DMS 273 treated with DMSO at 0.1 percent for 48 hours (cell line): ENCODE measurements at regions not wholly inside any gene's neighbourhood (a gene's known extent, or its start where the extent isn't known, plus 50 kb on each side); places are given as distances from the start of the nearest gene placed in this dataset.
A peak's percentile ranks its signal among the peaks of the same experiment; 100 is the strongest.
"Not testable (repeated sequence)": the region's sequence is repeated elsewhere in the genome, so short reads cannot be mapped to it uniquely, and the experiment has no call there.

Source experiments
- DNase-seq: peaks from one replicate; lab custom pipeline; 2025; lab: John Stamatoyannopoulos, UW

DNA sequence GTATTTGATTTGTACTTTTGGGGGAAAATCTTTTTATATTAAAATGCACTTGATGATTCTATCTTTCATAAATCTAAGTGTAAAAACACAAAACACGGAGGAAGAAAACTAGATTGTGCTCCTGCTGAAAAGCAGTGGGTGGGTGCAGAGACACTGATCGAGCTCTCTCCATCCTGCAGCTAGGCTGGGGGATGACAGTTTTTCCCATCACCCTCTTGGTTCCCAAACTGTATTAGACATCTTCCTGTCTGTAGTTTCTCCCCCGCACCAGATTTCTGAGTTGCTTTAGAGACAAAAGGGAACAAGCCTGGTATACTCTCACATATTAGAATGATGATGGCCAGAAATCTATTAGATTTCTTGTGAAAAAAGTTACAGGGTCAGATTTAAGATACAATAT, 99.6 kb downstream of the FAM114A2 start:
- DNase-seq, result no peak

DNA sequence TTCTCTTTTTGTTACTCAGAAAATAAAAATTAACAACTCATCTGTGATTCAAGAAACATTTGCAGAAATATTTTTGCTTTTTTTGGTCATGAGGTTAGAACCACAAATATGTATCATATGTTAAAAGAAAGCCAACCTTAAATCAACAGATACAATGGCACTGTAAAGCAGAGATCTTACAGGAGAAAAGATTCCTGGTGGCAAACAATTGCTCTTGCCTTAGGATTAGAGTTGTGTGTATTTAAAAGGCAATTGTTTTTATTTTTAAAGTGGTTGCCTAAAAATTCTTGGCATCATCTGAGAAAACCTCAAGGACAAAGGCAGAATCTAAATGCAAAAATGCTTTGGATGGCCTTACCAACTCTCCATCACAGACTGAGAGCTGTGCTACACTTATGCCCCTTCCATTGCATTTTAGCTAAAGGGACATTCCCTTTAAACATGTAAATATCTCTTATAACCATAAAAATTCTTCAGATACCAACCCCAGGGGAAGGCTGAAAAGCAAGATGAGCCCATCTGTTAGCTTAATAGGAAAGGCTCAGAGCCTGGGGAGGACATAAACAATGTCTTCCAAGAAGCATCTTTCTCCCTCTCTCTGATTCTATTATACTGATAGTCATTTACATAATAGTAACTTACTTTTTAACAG, 100.4 kb downstream of the FAM114A2 start:
- DNase-seq, result no peak

DNA sequence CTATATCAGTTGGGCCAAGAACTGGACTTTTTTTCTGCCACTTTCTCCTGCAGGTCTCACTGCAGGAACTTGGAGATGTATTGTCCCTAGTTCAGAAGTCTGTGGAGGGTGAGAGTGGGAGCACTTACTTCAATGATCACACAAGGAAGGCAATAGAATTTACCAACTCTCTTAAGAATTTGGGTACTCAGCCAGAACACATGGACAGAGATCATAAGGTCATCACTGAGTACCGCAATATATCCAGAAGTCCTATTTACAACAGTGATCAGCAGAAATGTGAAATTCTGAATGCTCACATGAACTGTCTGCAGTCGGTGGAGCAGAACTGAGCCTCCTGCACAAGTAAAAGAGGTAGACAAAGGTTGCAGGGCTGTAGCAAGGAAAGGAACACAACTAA, 101.0 kb downstream of the FAM114A2 start:
- DNase-seq, result no peak

DNA sequence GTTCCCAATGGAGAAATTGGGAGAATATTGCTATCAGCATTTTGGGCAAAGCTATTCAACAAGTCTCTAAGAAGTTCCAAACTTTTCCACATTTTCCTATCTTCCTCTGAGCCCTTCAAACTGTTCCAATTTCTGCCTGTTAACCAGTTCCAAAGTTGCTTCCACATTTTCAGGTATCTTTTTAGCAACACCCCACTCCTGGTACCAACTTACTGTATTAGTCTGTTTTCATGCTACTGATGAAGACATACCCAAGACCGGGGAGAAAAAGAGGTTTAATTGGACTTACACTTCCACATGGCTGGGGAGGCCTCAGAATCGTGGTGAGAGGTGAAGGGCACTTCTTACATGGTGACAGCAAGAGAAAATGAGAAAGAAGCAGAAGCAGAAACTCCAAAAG, 103.6 kb downstream of the FAM114A2 start:
- not testable (repeated sequence) for DNase-seq

DNA sequence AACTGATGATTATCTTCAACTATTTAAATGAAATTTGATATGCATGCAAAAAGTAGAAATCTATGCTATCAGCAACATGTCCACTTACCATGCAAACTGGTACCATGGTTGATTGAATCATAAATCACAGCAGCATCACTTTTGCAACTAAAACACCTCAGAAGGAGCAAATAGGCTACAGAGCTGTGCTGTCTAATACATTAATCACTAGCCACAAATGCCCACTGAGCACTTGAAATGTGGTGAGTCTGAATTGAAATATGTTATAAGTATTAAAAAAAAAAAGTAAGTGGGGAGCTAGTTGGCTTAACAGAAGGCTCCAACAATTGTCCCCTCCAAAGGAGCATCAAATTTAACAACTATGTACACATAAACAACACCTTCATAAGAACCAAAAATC, 112.5 kb downstream of the FAM114A2 start:
- DNase-seq, result no peak

DNA sequence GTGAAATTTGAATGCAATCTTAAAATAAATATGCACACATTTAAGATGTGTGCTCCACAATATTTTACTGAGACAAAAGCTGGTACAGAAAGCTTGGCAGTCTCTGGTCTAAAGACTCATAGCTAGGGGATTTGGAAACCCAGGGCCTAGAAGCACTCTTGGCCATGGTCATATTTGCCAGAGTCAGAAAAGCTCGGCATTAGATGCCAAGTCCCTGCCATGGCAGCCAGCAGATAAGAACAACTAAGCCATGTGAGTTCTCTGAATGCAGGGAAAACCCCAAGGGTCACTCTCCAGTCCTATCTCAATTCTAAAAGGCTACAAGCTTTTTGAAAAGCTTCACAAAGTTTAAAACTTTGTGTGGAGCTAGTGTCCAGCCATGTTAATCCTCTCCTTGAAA, 119.5 kb downstream of the FAM114A2 start:
- DNase-seq, result no peak

DNA sequence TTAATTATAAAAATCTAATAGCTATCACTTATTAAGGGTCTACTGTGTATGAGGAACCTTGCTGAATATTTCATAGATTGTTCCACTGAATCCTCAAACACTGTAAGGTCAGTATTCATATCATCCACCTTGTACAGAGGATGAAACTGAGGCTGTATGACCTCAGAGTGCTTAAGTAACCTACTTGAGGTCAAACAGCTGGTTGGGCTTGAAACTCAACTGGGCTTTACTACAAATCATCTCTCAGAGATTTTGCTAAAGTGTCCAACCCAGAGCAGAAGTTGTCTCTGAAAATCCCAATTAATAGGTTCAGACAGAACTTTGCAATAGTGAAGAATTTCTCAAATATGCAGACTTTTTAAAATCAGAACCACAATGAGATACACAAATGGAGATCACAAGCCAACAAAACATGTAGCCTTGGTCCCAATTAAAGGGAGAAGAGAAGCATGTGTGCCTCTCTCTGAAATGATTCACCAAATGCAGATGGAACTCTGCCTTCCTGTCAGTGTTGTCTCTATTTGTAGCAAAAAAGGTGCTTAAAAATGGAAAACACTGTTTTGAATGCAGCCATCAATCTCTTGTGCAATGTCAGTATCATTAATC, 131.4 kb downstream of the FAM114A2 start:
- DNase-seq, result no peak

DNA sequence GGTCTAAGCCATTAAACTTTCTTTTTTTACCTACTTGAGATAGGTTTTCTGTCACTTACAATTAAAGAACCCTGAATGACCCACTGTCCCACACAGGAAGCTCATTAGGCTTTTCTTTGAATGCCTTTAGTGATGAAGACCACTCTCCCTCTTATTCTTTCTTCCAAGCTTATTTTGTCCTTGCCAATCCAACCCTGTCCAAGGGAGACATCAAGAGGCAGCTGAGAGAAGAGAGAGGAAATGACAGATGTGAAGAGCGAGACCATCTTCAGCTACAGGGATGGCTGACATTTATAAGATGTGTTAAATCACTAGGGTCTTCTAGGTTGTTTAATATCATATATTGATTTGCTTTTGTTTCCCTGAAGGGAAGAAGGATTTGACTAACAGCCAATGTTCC, 133.5 kb downstream of the FAM114A2 start:
- no peak for DNase-seq

DNA sequence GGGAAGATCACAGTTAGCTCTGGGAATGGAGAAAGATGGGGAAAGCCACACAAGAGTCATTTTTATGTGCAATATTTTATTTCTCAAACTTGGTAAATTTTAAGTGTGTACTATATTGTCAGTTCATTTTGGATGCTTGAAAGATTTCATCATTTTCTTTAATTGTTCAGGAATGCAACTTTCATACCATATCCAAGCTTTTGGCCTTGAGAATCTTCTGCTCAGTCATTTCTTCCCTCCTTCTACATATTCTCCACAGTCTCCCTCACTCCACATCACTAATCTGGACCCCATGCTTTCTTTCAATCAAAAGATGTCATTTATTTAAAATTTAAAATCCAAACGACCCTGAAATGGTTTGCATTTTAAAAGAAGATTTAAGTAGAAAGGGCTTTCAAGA, 135.4 kb downstream of the FAM114A2 start:
- DNase-seq, result no peak

DNA sequence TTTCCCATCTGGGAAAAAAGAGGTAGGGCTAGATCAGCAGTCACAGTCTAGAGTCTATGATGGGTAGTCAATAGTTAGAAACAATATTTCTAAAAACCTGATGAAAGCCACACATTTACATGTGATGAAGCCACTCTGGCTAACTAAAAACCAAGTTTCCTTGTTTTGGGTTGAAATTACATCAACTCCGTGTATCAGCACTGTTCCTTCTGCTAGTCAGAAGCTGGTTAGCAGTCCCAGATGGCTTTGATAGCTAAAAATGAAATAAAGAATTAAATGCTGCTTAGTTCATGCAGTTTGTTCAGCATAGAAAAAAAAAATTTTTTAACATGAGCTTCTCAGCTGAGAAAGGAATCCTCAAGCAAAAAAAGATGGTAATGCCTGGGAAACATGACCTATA, 136.7 kb downstream of the FAM114A2 start:
- no peak for DNase-seq

DNA sequence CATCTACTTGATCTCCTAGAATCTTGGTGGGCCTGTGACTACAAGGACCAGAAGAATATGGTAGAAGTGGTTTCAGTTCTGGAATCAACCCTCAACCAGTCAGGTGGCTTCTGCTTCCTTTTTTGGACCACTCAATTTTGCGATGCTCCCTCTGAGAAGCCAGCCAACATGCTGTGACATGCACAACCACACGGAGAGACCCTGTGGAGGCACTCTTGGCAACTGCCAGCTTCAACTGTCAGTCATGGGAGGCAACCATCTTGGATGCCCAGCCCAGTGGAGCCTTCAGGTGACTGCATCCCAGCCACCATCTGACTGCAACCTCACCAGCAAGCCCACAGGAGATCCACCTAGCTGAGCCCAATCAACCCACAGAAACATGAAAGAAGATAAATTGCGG, 137.3 kb downstream of the FAM114A2 start:
- DNase-seq, result no peak

DNA sequence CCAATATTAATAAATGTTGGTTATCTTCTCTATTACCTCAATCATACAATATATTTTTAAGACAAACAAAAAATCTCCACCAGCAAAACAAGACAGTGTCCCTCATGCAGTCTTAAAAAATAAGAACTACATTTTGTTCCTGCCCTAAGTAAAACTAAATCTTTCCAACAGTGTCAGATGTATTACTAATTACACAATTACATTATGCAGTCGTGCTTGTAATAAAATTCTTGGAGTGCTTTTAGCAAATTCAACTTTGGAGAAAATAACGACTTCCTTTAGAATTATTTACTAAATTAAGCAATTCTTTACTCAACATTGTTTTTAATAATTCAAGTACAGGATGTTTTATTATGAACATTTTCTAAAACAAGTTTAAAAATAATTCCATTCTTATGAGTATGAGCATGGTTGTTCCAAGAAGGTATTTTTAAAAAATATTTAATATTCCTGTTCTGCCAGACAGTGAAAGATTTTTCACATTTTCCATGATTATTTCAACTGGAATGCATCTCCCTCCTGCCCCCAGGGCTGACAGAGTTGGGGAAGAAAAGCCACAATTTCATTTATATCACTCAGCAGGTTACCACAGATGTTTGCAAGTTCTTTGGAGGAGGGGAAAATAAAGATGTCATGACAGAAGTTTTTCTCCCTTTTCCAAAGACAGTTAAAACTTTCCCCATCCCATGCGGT, 137.9 kb downstream of the FAM114A2 start:
- no peak for DNase-seq

DNA sequence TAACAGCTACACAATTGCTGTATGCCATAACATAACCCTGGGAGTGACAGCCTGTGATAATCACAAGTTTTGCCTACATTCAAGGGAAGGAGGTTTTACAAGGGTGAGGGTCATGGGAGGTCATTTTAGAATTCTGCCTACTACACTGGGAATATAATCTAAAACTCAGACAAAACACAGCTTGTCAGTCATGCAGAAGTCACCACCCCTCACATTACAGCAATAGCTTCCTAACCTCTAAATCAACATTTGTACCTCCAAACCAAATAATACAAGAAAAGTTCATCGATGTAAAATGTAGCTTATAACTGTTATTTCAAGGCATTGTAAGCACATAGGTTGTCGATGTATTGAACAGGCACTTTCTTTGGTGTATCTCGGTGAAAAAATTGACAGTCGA, 139.0 kb downstream of the FAM114A2 start:
- DNase-seq, result no peak

DNA sequence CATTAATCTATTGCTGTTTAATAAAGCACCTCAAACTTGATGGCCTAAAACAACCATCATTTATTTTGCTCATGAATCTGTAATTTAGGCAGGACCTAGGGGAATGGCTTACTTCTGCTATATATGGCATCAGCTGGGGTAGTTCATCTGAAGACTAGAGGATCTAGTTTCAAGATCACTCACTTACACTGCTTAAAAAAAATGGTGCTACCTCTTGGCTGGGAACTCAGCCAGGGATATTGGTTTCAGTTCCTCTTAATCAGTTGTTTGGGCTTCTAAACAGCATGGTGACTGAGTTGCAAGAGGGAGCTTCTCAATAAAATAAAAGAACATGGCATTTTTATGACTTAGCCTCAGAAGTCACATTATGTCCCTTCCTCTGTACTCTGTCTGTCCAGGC, 142.0 kb downstream of the FAM114A2 start:
- peak; percentile 40 for DNase-seq

DNA sequence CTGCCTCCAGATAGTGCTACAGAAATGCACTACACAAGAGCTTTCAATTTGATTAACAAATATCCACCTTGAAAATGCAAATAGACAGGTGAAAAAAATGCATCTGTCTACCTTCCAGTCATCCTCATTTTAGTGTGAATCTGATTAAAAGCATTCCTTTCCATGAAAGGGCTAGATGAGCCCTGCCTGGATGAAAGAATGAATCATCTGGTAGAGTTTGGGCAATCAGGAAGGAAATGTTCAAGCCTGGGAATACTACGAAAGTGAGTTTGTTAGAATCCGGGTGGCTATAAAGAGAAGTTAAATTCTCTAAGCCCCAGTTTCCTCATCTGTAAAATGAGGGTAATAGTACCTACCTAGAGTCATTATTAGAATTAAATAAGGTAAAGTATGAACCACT, 142.6 kb downstream of the FAM114A2 start:
- DNase-seq, result no peak

DNA sequence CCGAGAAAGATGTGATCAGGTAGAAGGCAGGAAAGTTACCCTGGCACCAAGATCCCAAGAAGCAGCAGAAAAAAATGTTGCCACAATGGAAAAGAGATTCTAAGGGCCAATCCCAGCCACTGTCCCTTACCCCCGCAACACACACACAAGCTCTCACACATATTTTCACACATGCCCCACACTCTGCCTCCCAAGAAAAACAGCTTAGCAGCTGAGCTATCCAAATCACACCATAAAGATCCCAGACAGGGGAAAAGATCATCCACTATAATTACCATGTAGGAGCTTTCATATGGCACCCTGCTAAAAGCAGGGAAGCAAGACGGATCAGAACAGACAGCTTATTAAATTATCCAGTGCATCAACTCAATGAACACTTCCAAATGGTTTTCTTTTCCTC, 143.4 kb downstream of the FAM114A2 start:
- DNase-seq, result no peak

DNA sequence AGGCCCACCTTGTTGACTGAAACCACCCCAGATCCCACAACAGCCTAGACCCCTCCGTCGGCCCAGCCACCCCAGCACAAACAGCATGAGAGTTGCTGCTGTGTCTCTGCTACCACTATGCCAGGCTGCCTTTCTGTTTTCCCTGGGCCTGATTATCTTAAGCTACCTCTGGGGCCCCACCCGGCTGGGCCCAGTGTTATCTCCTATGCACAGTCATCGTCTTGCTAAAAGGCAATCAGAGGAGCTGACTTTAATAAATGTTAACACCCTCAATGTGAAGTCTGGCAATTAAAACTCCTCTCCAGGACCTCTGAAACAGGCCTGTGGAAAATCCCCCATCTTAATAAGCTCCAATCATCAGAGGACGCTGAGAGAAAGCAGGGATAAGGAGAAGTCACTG, 144.9 kb downstream of the FAM114A2 start:
- DNase-seq, result no peak

DNA sequence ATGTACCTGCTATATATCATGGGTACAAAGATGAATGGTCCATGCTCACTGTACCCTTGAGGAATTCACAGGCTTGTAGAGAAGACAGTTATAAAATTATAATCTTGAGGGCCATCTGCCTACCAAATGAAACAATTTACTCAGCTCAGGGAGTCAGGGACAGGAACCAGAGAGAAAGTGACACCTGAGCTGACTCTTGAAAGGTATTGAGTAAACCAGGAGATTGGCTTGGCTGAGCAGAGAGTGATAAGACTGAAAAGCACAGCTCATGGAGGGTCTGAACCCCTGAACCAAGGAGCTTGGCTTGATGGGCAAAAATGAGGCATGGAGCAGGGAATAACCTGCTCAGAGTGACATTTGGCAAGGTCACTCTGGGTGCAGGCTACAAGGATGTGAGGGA, 147.3 kb downstream of the FAM114A2 start:
- no peak for DNase-seq

DNA sequence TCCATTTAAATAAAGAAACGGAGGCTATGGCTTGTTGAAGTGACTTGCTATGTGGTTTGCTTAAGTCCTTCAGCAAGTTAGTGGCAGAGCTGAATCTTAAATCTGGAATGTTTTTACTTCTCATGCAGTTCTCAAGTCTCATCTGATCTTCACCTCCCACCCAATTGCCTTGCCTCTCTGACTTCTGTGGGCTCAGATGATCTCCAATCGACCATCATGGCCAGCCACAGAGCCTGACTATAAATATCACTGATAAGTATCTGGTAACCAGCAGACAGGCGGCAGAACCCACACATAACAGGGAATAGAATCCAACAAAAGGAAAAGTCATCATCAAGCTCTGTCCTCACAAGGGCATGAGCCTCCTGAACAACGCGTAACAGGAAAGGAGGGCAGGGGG, 149.9 kb downstream of the FAM114A2 start:
- DNase-seq, result no peak

DNA sequence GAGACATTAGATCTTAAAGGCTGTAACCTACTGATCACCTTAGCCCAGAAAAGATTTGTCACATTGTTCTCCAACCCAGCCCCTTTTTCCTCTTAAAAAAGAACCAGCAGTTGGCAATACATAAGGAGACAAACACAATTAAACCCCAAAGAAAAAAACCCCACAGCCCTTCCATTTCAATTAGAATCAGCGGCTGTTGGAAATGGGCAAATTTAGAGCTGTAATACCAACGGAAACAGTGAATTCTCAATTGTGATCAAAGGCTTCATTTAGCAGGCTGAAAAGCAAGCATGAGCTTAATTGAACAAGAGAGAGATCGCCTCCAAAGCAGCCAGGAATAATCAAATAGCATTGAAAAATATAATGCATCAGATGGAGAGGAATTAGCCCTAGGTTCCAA, 153.6 kb downstream of the FAM114A2 start:
- DNase-seq, result no peak

DNA sequence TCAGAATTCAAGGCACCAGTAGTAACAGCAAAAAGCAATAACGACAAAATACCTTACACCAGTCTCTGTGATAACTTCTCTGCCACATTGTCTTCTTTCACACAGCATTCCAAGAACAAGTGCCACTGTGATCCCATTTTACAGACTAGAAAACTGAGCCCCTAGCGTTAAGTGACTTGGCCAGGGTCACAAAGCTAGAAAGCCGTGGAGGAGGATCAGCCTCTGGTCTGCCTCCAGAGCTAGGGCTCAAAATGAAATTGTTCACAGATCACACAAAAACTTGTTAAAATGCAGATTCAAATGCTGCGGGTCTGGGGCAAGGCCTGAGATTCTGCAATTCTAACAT, 154.1 kb downstream of the FAM114A2 start:
- no peak for DNase-seq

DNA sequence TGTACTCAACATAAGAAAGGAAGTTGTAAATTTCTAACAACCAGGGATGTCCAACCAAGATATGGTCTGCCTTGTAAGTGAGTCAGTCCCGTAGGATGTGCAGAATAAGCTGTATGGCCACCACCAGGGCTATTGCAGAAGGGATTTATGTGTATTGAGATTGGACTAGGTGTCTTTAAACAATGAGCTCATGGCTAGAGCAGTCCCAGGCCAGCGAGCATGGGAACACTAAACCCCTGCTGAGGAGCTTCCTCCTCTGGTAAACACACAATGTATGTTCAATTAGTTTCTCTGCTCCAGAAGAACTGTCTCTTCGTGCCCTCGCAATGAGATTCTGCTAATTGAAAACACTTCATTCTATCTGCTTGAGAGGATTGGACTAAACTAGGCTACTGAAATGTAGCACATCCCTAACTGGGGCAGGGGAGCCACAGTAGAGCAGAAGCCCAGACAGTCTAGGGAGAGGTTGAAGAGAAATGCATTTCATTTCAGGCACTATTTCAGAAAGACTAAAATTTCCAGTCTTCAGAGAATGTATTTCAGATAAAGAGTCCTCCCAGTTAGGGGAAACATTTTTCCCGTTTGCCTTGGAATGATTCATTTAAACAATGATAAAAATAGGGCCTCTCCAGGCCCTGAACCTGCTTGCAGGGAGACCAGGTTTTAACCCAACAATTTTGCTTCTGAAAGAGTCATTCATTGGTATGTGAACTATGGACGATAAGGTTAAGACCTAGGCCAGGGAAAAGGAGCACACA, 154.7 kb downstream of the FAM114A2 start:
- no peak for DNase-seq

DNA sequence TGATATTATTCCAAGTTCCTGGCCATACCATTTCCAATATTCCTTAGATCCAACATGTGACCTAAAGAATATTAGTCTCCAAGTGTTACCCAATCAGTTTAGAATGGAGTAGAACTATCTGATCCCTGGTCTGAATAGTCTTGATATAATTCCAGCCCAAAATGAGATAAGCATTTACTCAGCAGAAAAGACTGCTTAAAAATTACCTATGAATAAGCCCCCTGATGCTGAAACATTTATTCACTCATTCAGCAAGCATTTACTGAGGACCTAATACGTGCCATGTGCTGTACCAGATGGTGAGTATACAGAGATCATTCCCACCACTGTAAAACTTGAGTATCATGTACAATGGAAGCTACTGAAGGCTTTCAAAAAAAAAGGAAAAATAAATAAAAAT, 157.0 kb downstream of the FAM114A2 start:
- DNase-seq, result no peak
